Cardiac muscle cell (in vitro differentiated cells and primary cell): ENCODE measurements at regions not wholly inside any gene's neighbourhood (a gene's known extent, or its start where the extent isn't known, plus 50 kb on each side); places are given as distances from the start of the nearest gene placed in this dataset.

Experiments used
- DNase-seq, 2 donors: peaks; one replicate each; pipeline versions ENCODE4 v3.0.0 to v3.0.0-alpha.2; 2010 to 2017; ENCODE audit warnings: low read depth in 1 of 2, low spot score in 1 of 2
- H3K27ac ChIP-seq: fragments of 200-600 bp; sonication (generic); 2 replicates; pipeline ENCODE4 v1.5.1; 2016
- H3K27me3 ChIP-seq: fragments of 200-600 bp; sonication (generic); 2 replicates; pipeline ENCODE4 v1.6.0; 2016; ENCODE audit warnings: control low read depth
- H3K36me3 ChIP-seq: fragments of 200-600 bp; sonication (generic); 2 replicates; pipeline ENCODE4 v1.5.1; 2016; ENCODE audit warnings: control low read depth
- H3K4me1 ChIP-seq: fragments of 200-600 bp; sonication (generic); 2 replicates; pipeline ENCODE4 v1.8.1; 2017; ENCODE audit warnings: low read depth, mild to moderate bottlenecking, mixed run types
- H3K4me3 ChIP-seq: fragments of 200-600 bp; sonication (generic); 2 replicates; pipeline ENCODE4 v1.5.1; 2016; ENCODE audit warnings: mild to moderate bottlenecking
- H3K9me3 ChIP-seq: fragments of 200-600 bp; sonication (generic); 2 replicates; pipeline ENCODE4 v1.5.1; 2017; ENCODE audit warnings: low read depth, mild to moderate bottlenecking, control low read depth
- TF ChIP-seq, protein P1 (sequence below): IDR thresholded peaks from 2 replicates; pipeline ENCODE4 v1.5.1; 2012; ENCODE audit warnings: low read depth, mild to moderate bottlenecking, low read length

DNA sequence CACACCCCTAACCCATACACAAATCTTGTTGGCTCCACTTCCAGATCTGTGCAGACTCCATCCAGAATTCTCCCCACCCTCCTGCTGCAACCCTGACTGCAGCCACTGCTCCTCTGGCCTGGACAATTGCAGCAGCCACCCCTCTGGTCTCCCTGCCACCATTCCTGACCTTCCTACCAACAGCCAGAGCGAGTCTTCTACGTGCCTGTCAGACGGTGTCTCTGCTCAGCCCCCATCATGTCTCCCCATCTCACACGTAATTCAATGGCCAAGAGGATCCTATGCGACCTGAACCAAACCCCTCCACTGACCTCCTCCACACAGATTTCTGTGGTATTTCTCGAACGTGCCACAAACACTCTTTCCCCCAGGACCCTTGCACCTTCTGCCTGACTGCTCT, 103.3 kb downstream of the TPRA1 start:
- Histone ChIP-seq H3K4me3 (no peak overlapping the region), H3K27ac (no peak overlapping the region), H3K9me3 (no peaks in the 10 kb centered on the region), H3K27me3 (no peaks in the 10 kb centered on the region), H3K4me1 (no peaks in the 10 kb centered on the region), H3K36me3 (no peaks in the 10 kb centered on the region)
- DNase-seq: no peak
- TF ChIP-seq, protein P1, sequence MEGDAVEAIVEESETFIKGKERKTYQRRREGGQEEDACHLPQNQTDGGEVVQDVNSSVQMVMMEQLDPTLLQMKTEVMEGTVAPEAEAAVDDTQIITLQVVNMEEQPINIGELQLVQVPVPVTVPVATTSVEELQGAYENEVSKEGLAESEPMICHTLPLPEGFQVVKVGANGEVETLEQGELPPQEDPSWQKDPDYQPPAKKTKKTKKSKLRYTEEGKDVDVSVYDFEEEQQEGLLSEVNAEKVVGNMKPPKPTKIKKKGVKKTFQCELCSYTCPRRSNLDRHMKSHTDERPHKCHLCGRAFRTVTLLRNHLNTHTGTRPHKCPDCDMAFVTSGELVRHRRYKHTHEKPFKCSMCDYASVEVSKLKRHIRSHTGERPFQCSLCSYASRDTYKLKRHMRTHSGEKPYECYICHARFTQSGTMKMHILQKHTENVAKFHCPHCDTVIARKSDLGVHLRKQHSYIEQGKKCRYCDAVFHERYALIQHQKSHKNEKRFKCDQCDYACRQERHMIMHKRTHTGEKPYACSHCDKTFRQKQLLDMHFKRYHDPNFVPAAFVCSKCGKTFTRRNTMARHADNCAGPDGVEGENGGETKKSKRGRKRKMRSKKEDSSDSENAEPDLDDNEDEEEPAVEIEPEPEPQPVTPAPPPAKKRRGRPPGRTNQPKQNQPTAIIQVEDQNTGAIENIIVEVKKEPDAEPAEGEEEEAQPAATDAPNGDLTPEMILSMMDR: no peak

DNA sequence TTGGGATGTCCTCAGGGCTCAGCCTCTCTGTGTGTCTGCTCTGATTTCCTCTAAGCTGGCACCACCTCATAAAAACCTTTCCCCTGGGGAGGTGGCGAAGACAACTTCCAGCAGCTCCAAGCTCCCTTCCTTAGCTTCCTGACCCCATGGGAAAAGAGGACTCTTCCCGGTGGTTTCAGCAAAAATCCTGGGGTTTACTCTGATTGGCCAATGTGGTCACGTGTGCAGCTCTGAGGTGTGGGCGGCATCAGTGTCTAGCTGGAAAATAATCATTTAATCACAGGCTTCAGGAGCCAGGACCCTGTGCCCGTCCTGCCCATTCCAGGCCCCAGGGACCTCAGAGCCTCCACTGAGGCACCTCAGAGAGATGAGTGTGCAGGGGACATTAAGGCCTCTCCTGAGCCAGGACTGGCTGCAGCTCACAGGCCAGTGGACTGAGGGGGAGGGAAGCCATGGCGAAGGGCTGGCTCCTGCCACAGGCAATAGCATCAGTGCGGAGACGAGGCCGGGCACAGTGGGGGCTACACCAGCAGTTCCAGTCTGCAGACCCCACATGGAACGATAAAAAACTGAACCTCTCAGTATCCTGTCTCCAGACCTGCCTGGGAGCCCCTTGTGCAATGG, 104.1 kb downstream of the TPRA1 start:
- Histone ChIP-seq H3K4me3 (no peak overlapping the region), H3K27me3 (no peaks in the 10 kb centered on the region), H3K36me3 (no peaks in the 10 kb centered on the region), H3K27ac (no peak overlapping the region), H3K9me3 (no peaks in the 10 kb centered on the region), H3K4me1 (no peaks in the 10 kb centered on the region)
- DNase-seq: no peak
- TF ChIP-seq, protein P1: no peak

DNA sequence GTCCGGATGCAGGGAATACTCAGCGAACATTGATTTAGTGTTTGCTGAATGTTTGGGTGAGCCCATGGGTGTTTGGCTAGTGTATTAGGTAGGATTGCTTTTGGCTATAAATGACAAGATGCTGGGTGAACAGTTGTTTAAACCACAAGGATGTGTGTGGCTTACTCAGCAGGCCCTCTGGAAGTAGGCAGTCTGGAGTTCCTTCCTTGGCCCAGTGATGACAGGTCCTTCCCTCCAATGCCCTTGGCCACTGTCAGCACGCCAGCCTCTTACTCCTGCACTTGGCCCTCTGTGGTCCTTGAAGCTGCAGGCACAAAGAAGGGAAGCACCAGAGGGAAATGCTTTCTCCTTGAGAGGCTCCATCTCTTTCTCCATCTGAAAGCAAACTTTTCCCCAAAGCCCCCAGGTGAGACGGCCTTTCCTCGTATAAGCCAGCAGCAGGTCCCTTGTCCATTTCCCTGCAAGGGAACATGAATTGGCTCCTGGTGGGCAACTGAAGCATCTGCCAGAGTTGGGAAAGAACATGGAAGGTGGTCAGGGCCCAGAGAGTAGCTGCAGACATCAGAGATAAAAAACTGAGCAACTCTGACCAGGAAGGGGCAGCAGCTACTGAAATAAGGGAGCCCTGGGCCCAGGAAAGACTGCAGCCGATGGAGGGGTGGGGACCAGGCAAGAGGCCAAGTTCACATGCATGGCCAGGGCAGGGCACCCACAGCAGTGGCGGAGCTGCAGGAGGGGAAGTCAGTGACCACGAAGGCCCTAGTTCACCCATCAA, 105.0 kb downstream of the TPRA1 start:
- H3K27me3 ChIP-seq: no peaks in the 10 kb centered on the region
- H3K9me3 ChIP-seq: no peaks in the 10 kb centered on the region
- no peak overlapping the region for H3K4me3 ChIP-seq
- TF ChIP-seq, protein P1: no peak
- H3K4me1 ChIP-seq: no peaks in the 10 kb centered on the region
- no peaks in the 10 kb centered on the region for H3K36me3 ChIP-seq
- H3K27ac ChIP-seq: no peak overlapping the region
- no peak for DNase-seq

DNA sequence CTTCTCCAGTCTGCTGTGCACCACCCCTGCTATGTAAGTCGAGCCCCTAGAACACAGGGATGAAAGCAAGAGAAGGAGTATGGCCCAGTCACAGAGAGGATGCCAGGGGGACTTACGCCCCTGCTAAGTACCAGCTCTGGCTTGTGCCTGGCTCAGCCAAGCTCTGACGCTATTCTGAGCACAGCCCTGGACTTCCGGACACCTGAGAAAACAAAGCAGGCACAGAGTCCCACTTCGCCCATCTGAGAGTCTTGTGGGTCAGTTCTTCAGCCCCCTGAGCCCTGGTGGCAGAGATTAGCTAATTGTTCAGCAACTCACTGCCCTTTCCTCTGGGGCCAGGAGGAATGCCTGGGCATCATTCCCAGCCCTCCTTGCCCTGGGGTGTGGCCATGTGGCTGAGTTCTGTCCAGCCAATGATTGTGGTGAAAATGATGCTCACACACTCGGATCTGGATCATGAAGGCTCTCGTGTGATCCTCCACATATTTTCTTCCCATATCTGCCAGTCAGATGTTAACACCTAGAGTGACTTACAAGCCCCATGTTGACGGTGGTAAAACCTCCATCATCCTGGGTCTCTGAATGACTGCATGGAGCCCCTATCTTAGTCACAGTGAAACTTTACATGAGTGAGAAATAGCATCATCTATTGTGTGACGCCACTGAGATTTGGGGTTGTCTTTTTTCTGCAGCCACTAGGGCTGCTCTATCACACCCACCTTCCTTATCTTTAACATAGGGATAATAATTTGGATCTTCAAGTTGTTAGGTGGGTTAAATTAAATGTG, 105.7 kb downstream of the TPRA1 start:
- peak in 1 of 2 donors; percentile 50 for DNase-seq
- H3K9me3 ChIP-seq: no peaks in the 10 kb centered on the region
- H3K36me3 ChIP-seq: no peaks in the 10 kb centered on the region
- no peak overlapping the region for H3K27ac ChIP-seq
- TF ChIP-seq, protein P1: no peak
- no peaks in the 10 kb centered on the region for H3K27me3 ChIP-seq
- no peaks in the 10 kb centered on the region for H3K4me1 ChIP-seq
- H3K4me3 ChIP-seq: no peak overlapping the region

DNA sequence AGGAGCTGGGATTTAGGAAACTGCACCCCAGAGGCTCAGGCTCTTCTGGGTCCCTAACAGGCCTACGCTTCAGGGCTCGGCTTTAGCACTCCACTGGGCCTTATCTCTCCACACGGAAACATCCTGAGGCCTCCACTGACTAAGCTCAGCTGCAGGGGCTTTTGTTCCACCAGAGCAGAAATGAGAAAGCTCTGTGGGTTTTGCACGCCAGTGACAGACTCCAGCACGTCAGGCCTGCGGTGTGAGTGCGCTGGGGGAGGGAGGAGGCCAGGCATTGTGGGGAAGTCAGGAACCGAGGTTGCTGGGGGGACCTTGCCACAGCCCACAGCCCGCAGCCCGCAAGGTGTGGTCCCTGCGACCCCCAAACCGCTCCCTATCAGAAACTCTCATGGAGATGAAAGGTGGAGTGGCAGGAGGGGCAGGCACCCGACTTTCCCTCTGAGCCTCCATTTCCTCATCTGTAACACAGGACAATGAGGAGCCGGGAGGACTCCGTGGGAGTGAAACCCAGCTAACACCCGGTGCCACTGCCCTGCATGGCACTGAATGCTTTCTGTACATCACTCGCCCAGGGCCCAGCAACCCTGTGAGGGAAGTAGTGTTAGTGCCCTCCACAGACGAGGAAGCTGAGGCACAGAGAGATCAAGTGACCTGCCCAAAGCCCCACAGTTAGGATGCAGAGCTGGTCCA, 106.5 kb downstream of the TPRA1 start:
- TF ChIP-seq, protein P1: no peak
- peak in 1 of 2 donors; percentile 57 for DNase-seq
- H3K4me3 ChIP-seq: no peak overlapping the region

More for the DNA sequence above, 106.5 kb downstream of the TPRA1 start:
- Histone ChIP-seq H3K9me3 (no peaks in the 10 kb centered on the region), H3K27ac (no peak overlapping the region), H3K27me3 (no peaks in the 10 kb centered on the region), H3K4me1 (no peaks in the 10 kb centered on the region), H3K36me3 (no peaks in the 10 kb centered on the region)
